GM23338 (cell line): ENCODE measurements at regions not wholly inside any gene's neighbourhood (a gene's known extent, or its start where the extent isn't known, plus 50 kb on each side); places are given as distances from the start of the nearest gene placed in this dataset.

Experiments used
- ATAC-seq: fragments of 200-7000 bp; cut with Tn5 transposase; 3 replicates; pipeline ENCODE4 v1.9.1; 2020
- DNase-seq: peaks from one replicate; pipeline ENCODE4 v3.0.0-alpha.2; 2015; ENCODE audit warnings: low spot score
- H2AFZ ChIP-seq: fragments of 200-600 bp; sonication (generic); 2 replicates; pipeline ENCODE4 v1.8.0; 2016; ENCODE audit warnings: antibody characterized with exemption, mild to moderate bottlenecking, moderate library complexity
- H3F3A ChIP-seq: fragments of 200-600 bp; sonication (generic); replicated peaks from 2 replicates; pipeline ENCODE4 v1.8.0; 2017; ENCODE audit warnings: antibody characterized with exemption, mixed run types, low read depth
- H3K27ac ChIP-seq: fragments of 200-600 bp; sonication (generic); 2 replicates; pipeline ENCODE4 v1.6.1; 2016; ENCODE audit warnings: low read depth
- H3K27me3 ChIP-seq: fragments of 200-600 bp; sonication (generic); 2 replicates; pipeline ENCODE4 v1.8.0; 2016; ENCODE audit warnings: mild to moderate bottlenecking, mixed run types, moderate library complexity; ENCODE audit not compliant: insufficient read depth
- H3K36me3 ChIP-seq: fragments of 200-600 bp; sonication (generic); 2 replicates; pipeline ENCODE4 v1.8.0; 2016; ENCODE audit warnings: mild to moderate bottlenecking; ENCODE audit not compliant: insufficient read depth
- H3K4me1 ChIP-seq: fragments of 200-600 bp; sonication (generic); 2 replicates; pipeline ENCODE4 v1.8.0; 2016; ENCODE audit warnings: mild to moderate bottlenecking, moderate library complexity; ENCODE audit not compliant: insufficient read depth
- H3K4me2 ChIP-seq: fragments of 200-600 bp; sonication (generic); 2 replicates; pipeline ENCODE4 v1.7.1; 2017; ENCODE audit warnings: mixed run types
- H3K4me3 ChIP-seq: fragments of 200-600 bp; sonication (generic); 2 replicates; pipeline ENCODE4 v1.6.1; 2016; ENCODE audit warnings: mixed run types
- H3K79me2 ChIP-seq: fragments of 200-600 bp; sonication (generic); replicated peaks from 2 replicates; pipeline ENCODE4 v1.8.0; 2017; ENCODE audit warnings: mild to moderate bottlenecking; ENCODE audit not compliant: insufficient read depth
- H3K9me2 ChIP-seq: fragments of 200-600 bp; sonication (generic); 2 replicates; pipeline ENCODE4 v1.8.0; 2017; ENCODE audit not compliant: insufficient read depth
- H4K20me1 ChIP-seq: fragments of 200-600 bp; sonication (generic); replicated peaks from 2 replicates; pipeline ENCODE4 v1.8.0; 2017; ENCODE audit warnings: mild to moderate bottlenecking; ENCODE audit not compliant: insufficient read depth
- H3K27ac Mint-ChIP-seq: 2 replicates; pipeline ENCODE4 v1.8.0; 2020; ENCODE audit warnings: inconsistent platforms, mild to moderate bottlenecking, moderate library complexity, mixed read lengths
- H3K27me3 Mint-ChIP-seq: 3 replicates; pipeline ENCODE4 v1.8.0; 2022; ENCODE audit warnings: low read depth, mild to moderate bottlenecking, moderate library complexity, mixed read lengths, inconsistent platforms; ENCODE audit not compliant: insufficient read depth, poor library complexity
- H3K36me3 Mint-ChIP-seq: 3 replicates; pipeline ENCODE4 v1.8.0; 2021; ENCODE audit warnings: low read depth, mild to moderate bottlenecking, inconsistent platforms, moderate library complexity, mixed read lengths
- H3K4me1 Mint-ChIP-seq: 3 replicates; pipeline ENCODE4 v1.8.0; 2020; ENCODE audit warnings: mild to moderate bottlenecking, inconsistent platforms, mixed read lengths
- H3K4me3 Mint-ChIP-seq: 3 replicates; pipeline ENCODE4 v1.8.0; 2021; ENCODE audit warnings: moderate library complexity, mild to moderate bottlenecking, inconsistent platforms, mixed read lengths
- H3K9me3 Mint-ChIP-seq: 3 replicates; pipeline ENCODE4 v1.8.0; 2020; ENCODE audit warnings: moderate library complexity, mild to moderate bottlenecking, inconsistent platforms, mixed read lengths
- CREB1 ChIP-seq: fragments of 250-450 bp; sonication (Bioruptor Pico); IDR thresholded peaks from 2 replicates; pipeline ENCODE4 v1.5.0; 2020; ENCODE audit warnings: low read depth, mild to moderate bottlenecking, moderate library complexity
- ETS1 ChIP-seq: IDR thresholded peaks from 2 replicates; pipeline ENCODE4 v1.6.1; 2016; ENCODE audit warnings: antibody characterized with exemption
- EZH2 ChIP-seq: fragments of 200-600 bp; sonication (generic); IDR thresholded peaks from one replicate; pipeline ENCODE4 v1.8.0; 2017; ENCODE audit warnings: antibody characterized with exemption, mild to moderate bottlenecking, low read depth; ENCODE audit not compliant: unreplicated experiment
- EZH2phosphoT487 ChIP-seq: fragments of 200-600 bp; sonication (generic); IDR thresholded peaks from one replicate; pipeline ENCODE4 v1.8.1; 2018; ENCODE audit warnings: antibody characterized with exemption; ENCODE audit not compliant: unreplicated experiment
- JUNB ChIP-seq: IDR thresholded peaks from one replicate; pipeline ENCODE4 v1.6.1; 2016; ENCODE audit warnings: antibody characterized with exemption; ENCODE audit not compliant: unreplicated experiment
- NANOG ChIP-seq: IDR thresholded peaks from 2 replicates; pipeline ENCODE4 v1.6.1; 2016; ENCODE audit warnings: antibody characterized with exemption, borderline replicate concordance
- POLR2AphosphoS5 ChIP-seq: IDR thresholded peaks from 2 replicates; pipeline ENCODE4 v1.6.1; 2016; ENCODE audit warnings: antibody characterized with exemption, low read depth
- REST ChIP-seq: IDR thresholded peaks from one replicate; pipeline ENCODE4 v1.6.1; 2018; ENCODE audit warnings: antibody characterized with exemption; ENCODE audit not compliant: unreplicated experiment
- STAT1 ChIP-seq: IDR thresholded peaks from one replicate; pipeline ENCODE4 v1.6.1; 2016; ENCODE audit warnings: antibody characterized with exemption; ENCODE audit not compliant: unreplicated experiment
- ZNF114 ChIP-seq: fragments of 250-450 bp; sonication (Bioruptor Pico); IDR thresholded peaks from 2 replicates; pipeline ENCODE4 v1.5.0; 2020; ENCODE audit warnings: mild to moderate bottlenecking, moderate library complexity
- ZNF331 ChIP-seq: fragments of 250-450 bp; sonication (Bioruptor Pico); IDR thresholded peaks from 2 replicates; pipeline ENCODE4 v1.5.0; 2020; ENCODE audit warnings: low read depth, mild to moderate bottlenecking, moderate library complexity
- ZNF462 ChIP-seq: fragments of 250-450 bp; sonication (Bioruptor Pico); IDR thresholded peaks from 2 replicates; pipeline ENCODE4 v1.5.0; 2020; ENCODE audit warnings: mild to moderate bottlenecking, moderate library complexity
- TF ChIP-seq, protein P1 (sequence below), 2 experiments: fragments of 200-600 bp in 1 of 2; sonication (generic) in 1 of 2; conservative IDR thresholded peaks; 2 replicates each; pipeline versions ENCODE4 v1.5.1 to v1.6.1; 2016 to 2017; ENCODE audit warnings: antibody characterized with exemption in 2 of 2, low read depth in 2 of 2, mild to moderate bottlenecking in 2 of 2, moderate library complexity in 1 of 2

DNA sequence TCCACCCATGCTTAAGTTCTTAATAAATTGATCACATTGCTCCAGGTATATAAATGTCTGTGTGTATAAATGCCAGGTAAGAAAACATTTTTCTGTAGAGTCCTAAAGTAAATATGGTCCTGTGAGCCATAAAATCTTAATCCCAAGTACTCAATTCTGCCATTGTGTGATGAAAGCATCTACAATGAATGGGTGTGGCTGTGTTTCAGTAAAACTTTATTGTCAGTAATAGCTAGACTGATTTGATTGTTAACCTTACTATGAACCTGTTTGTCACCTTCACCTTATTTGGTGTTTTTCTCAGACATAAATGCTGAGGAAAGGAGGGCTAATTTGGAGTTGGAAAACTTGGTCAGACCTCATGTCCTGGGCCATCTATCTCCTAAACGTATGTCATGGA lies 683.5 kb upstream of the GRM7 start:
- DNase-seq, result no peak
- ATAC-seq, result no peak
- Mint-ChIP-seq H3K4me3 (no peak overlapping the region), H3K36me3 (peaks cover 3% of the 10 kb centered on the region; the same call in 2 of the 3 replicates), H3K4me1 (peaks cover 11% of the 10 kb centered on the region; the same call in 2 of the 3 replicates), H3K27ac (no peak overlapping the region), H3K9me3 (peaks cover 62% of the 10 kb centered on the region), H3K27me3 (no peaks in the 10 kb centered on the region)
- Histone ChIP-seq H3K79me2 (no peaks in the 10 kb centered on the region), H3K4me2 (no peak overlapping the region), H3K36me3 (no peaks in the 10 kb centered on the region; the same call in 1 of the 2 replicates), H2AFZ (no peak overlapping the region), H3K27me3 (no peaks in the 10 kb centered on the region), H3F3A (no peaks in the 10 kb centered on the region), H4K20me1 (no peaks in the 10 kb centered on the region), H3K4me1 (no peaks in the 10 kb centered on the region), H3K4me3 (no peak overlapping the region), H3K9me2 (no peaks in the 10 kb centered on the region), H3K27ac (no peak overlapping the region)
- TF ChIP-seq JUNB, result no peak
- TF ChIP-seq ZNF114 (CRISPR knock-in tag), result no peak
- no peak for TF ChIP-seq EZH2
- no peak for TF ChIP-seq POLR2AphosphoS5
- no peak for TF ChIP-seq CREB1 (CRISPR knock-in tag)
- TF ChIP-seq ETS1, result no peak
- no peak for TF ChIP-seq ZNF331 (CRISPR knock-in tag)
- no peak for TF ChIP-seq EZH2phosphoT487
- no peak for TF ChIP-seq REST
- TF ChIP-seq, protein P1, sequence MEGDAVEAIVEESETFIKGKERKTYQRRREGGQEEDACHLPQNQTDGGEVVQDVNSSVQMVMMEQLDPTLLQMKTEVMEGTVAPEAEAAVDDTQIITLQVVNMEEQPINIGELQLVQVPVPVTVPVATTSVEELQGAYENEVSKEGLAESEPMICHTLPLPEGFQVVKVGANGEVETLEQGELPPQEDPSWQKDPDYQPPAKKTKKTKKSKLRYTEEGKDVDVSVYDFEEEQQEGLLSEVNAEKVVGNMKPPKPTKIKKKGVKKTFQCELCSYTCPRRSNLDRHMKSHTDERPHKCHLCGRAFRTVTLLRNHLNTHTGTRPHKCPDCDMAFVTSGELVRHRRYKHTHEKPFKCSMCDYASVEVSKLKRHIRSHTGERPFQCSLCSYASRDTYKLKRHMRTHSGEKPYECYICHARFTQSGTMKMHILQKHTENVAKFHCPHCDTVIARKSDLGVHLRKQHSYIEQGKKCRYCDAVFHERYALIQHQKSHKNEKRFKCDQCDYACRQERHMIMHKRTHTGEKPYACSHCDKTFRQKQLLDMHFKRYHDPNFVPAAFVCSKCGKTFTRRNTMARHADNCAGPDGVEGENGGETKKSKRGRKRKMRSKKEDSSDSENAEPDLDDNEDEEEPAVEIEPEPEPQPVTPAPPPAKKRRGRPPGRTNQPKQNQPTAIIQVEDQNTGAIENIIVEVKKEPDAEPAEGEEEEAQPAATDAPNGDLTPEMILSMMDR (conservative IDR thresholded peaks at IDR 0.05; ENCODE audit: low read depth in 2 of 2), result no peak
- TF ChIP-seq ZNF462 (CRISPR knock-in tag), result no peak
- no peak for TF ChIP-seq STAT1
- TF ChIP-seq NANOG, result no peak
